C1 segment of cervical spinal cord (tissue), 14 donors: ENCODE measurements at regions not wholly inside any gene's neighbourhood (a gene's known extent, or its start where the extent isn't known, plus 50 kb on each side); places are given as distances from the start of the nearest gene placed in this dataset.
"Not testable (repeated sequence)": the region's sequence is repeated elsewhere in the genome, so short reads cannot be mapped to it uniquely, and the experiment has no call there.

Experiments
- DNase-seq, 14 donors: peaks; one replicate each; lab custom pipeline; 2025; lab: John Stamatoyannopoulos, UW

GRCh38 chr4:72779241-72779640 is 210.2 kb upstream of the ADAMTS3 start:
- no peak for DNase-seq

- DNase-seq, result no peak
Measured at GRCh38 chr4:72777436-72777835, 208.4 kb upstream of the ADAMTS3 start.

- DNase-seq, result no peak
Measured at GRCh38 chr4:72770708-72771107, 201.7 kb upstream of the ADAMTS3 start.

GRCh38 chr4:72768364-72768763 is 199.3 kb upstream of the ADAMTS3 start:
- DNase-seq, result no peak

- no peak for DNase-seq
Measured at GRCh38 chr4:72767618-72768302, 198.7 kb upstream of the ADAMTS3 start.

GRCh38 chr4:72765788-72766187 is 196.8 kb upstream of the ADAMTS3 start:
- DNase-seq, result not testable (repeated sequence)

- no peak for DNase-seq
Measured at GRCh38 chr4:72761368-72762038, 192.5 kb upstream of the ADAMTS3 start.

- not testable (repeated sequence) for DNase-seq
Measured at GRCh38 chr4:72753414-72753813, 184.4 kb upstream of the ADAMTS3 start.

- DNase-seq, result no peak
Measured at GRCh38 chr4:72744103-72744725, 175.2 kb upstream of the ADAMTS3 start.

- no peak for DNase-seq
Measured at GRCh38 chr4:72743078-72743477, 174.1 kb upstream of the ADAMTS3 start.

GRCh38 chr4:72715299-72715698 is 146.3 kb upstream of the ADAMTS3 start:
- no peak for DNase-seq

- no peak for DNase-seq
Measured at GRCh38 chr4:72714482-72715279, 145.7 kb upstream of the ADAMTS3 start.

GRCh38 chr4:72712997-72713396 is 144.0 kb upstream of the ADAMTS3 start:
- no peak for DNase-seq

- no peak for DNase-seq
Measured at GRCh38 chr4:72709475-72709874, 140.5 kb upstream of the ADAMTS3 start.

- no peak for DNase-seq
Measured at GRCh38 chr4:72706684-72707083, 137.7 kb upstream of the ADAMTS3 start.

GRCh38 chr4:72704925-72705640 is 136.1 kb upstream of the ADAMTS3 start:
- DNase-seq, result not testable (repeated sequence)

- DNase-seq, result no peak
Measured at GRCh38 chr4:72702948-72703347, 133.9 kb upstream of the ADAMTS3 start.

- no peak for DNase-seq
Measured at GRCh38 chr4:72701987-72702819, 133.2 kb upstream of the ADAMTS3 start.

GRCh38 chr4:72690771-72691170 is 121.8 kb upstream of the ADAMTS3 start:
- no peak for DNase-seq

GRCh38 chr4:72689923-72690322 is 120.9 kb upstream of the ADAMTS3 start:
- no peak for DNase-seq
